DND-41 (cell line): ENCODE measurements at regions not wholly inside any gene's neighbourhood (a gene's known extent, or its start where the extent isn't known, plus 50 kb on each side); places are given as distances from the start of the nearest gene placed in this dataset.
"Not testable (repeated sequence)": the region's sequence is repeated elsewhere in the genome, so short reads cannot be mapped to it uniquely, and the experiment has no call there.

Experiments
- ATAC-seq: fragments of 200-7000 bp; cut with Tn5 transposase; 3 replicates; pipeline ENCODE4 v1.9.1; 2021; ENCODE audit warnings: low read depth; ENCODE audit not compliant: insufficient read depth
- DNase-seq: peaks from one replicate; pipeline ENCODE4 v3.0.0-alpha.2; 2020
- H2AFZ ChIP-seq: 2 replicates; pipeline ENCODE4 v1.6.0; 2012; ENCODE audit warnings: low read depth, low read length
- H3K27ac ChIP-seq: 2 replicates; pipeline ENCODE4 v1.5.1; 2012; ENCODE audit warnings: low read length, inconsistent platforms
- H3K27me3 ChIP-seq: fragments of 200-600 bp; sonication (generic); 2 replicates; pipeline ENCODE4 v1.6.0; 2012; ENCODE audit warnings: low read length, mild to moderate bottlenecking, inconsistent platforms; ENCODE audit not compliant: insufficient read depth, poor library complexity
- H3K36me3 ChIP-seq: 2 replicates; pipeline ENCODE4 v1.5.1; 2012; ENCODE audit warnings: low read length, inconsistent platforms; ENCODE audit not compliant: insufficient read depth
- H3K4me1 ChIP-seq: 2 replicates; pipeline ENCODE4 v1.5.1; 2012; ENCODE audit warnings: mild to moderate bottlenecking, low read length; ENCODE audit not compliant: insufficient read depth
- H3K4me2 ChIP-seq: 2 replicates; pipeline ENCODE4 v1.6.0; 2012; ENCODE audit warnings: mild to moderate bottlenecking, moderate library complexity, low read length, inconsistent platforms; ENCODE audit not compliant: insufficient read depth
- H3K4me3 ChIP-seq, 2 experiments: fragments of 200-600 bp in 1 of 2; shearing (Covaris generic) in 1 of 2; 2 replicates each; pipeline ENCODE4 v1.5.1; 2012 to 2016; ENCODE audit warnings: inconsistent platforms in 2 of 2, low read length in 2 of 2, mild to moderate bottlenecking in 2 of 2, low read depth in 1 of 2, moderate library complexity in 1 of 2
- H3K79me2 ChIP-seq: 2 replicates; pipeline ENCODE4 v1.6.0; 2012; ENCODE audit warnings: low read length, inconsistent platforms; ENCODE audit not compliant: insufficient read depth
- H3K9ac ChIP-seq: 2 replicates; pipeline ENCODE4 v1.6.0; 2012; ENCODE audit warnings: low read depth, mild to moderate bottlenecking, inconsistent platforms, low read length, moderate library complexity
- H3K9me3 ChIP-seq: 2 replicates; pipeline ENCODE4 v1.5.1; 2012; ENCODE audit warnings: low read length, moderate library complexity, mild to moderate bottlenecking, inconsistent platforms; ENCODE audit not compliant: insufficient read depth, severe bottlenecking
- H4K20me1 ChIP-seq: 2 replicates; pipeline ENCODE4 v1.6.0; 2012; ENCODE audit warnings: low read length; ENCODE audit not compliant: insufficient read depth

GRCh38 chr17:15802917-15803316 lies 70.8 kb downstream of the TBC1D26 start:
- not testable (repeated sequence) for H3K4me1 ChIP-seq, H3K9ac ChIP-seq, DNase-seq, H3K27ac ChIP-seq, H3K4me2 ChIP-seq, H3K79me2 ChIP-seq, H4K20me1 ChIP-seq, H3K9me3 ChIP-seq, H3K4me3 ChIP-seq, H2AFZ ChIP-seq, H3K36me3 ChIP-seq, H3K27me3 ChIP-seq, ATAC-seq

DNA sequence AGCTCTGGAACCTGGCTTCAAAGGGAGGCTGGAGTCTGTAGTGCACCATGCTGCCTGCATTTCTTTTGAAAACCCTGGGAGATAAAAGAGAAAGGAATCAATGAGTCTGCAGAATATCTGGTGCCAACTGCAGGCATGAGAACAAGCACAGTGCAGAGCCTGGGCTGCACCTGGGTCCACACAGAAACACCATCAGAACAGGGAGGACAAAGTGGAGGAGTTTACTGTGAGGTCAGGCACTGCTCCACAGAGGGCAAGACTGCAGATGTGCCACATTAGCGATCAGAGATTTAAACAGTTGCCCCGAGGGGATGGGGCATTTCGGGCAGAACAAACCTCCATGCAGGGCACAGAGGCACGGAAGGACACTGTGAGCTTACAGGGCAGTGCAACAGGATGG lies 74.7 kb downstream of the TBC1D26 start:
- not testable (repeated sequence) for H2AFZ ChIP-seq, H3K4me2 ChIP-seq, H3K36me3 ChIP-seq, ATAC-seq, H3K9ac ChIP-seq, H3K79me2 ChIP-seq, H3K4me1 ChIP-seq, H4K20me1 ChIP-seq, H3K27ac ChIP-seq, H3K27me3 ChIP-seq, H3K4me3 ChIP-seq, DNase-seq, H3K9me3 ChIP-seq

- not testable (repeated sequence) for H3K4me3 ChIP-seq, ATAC-seq, H3K4me2 ChIP-seq, H4K20me1 ChIP-seq, H3K36me3 ChIP-seq, H2AFZ ChIP-seq, H3K79me2 ChIP-seq, H3K27me3 ChIP-seq, DNase-seq, H3K9me3 ChIP-seq, H3K4me1 ChIP-seq, H3K9ac ChIP-seq, H3K27ac ChIP-seq
These were observed 81.3 kb downstream of the TBC1D26 start for GRCh38 chr17:15813388-15813787.

- ATAC-seq, result not testable (repeated sequence)
These were observed 81.9 kb downstream of the TBC1D26 start for GRCh38 chr17:15814003-15814402.

GRCh38 chr17:15817861-15818260 lies 85.8 kb downstream of the TBC1D26 start:
- H3K9me3 ChIP-seq, H3K4me2 ChIP-seq, H3K9ac ChIP-seq, ATAC-seq, H2AFZ ChIP-seq, H3K4me3 ChIP-seq, DNase-seq, H3K4me1 ChIP-seq, H3K27me3 ChIP-seq, H3K27ac ChIP-seq, H3K36me3 ChIP-seq, H3K79me2 ChIP-seq, H4K20me1 ChIP-seq: not testable (repeated sequence)

More at GRCh38 chr17:15814003-15814402, 81.9 kb downstream of the TBC1D26 start:
- H3K4me3 ChIP-seq, H2AFZ ChIP-seq, H3K27me3 ChIP-seq, H3K36me3 ChIP-seq, H3K79me2 ChIP-seq, H3K9ac ChIP-seq, H3K4me2 ChIP-seq, H3K9me3 ChIP-seq, H3K4me1 ChIP-seq, H3K27ac ChIP-seq, H4K20me1 ChIP-seq, DNase-seq: not testable (repeated sequence)

- H3K9ac ChIP-seq, ATAC-seq, H3K4me3 ChIP-seq, H4K20me1 ChIP-seq, H3K27me3 ChIP-seq, H3K79me2 ChIP-seq, H3K4me2 ChIP-seq, H3K4me1 ChIP-seq, H3K9me3 ChIP-seq, H2AFZ ChIP-seq, H3K27ac ChIP-seq, DNase-seq, H3K36me3 ChIP-seq: not testable (repeated sequence)
These were observed 90.2 kb downstream of the TBC1D26 start for GRCh38 chr17:15822280-15822679.
